Erythroblast (primary cell): ENCODE measurements at regions not wholly inside any gene's neighbourhood (a gene's known extent, or its start where the extent isn't known, plus 50 kb on each side); places are given as distances from the start of the nearest gene placed in this dataset.

Source experiments
- GATA1 ChIP-seq: IDR thresholded peaks from 2 replicates; pipeline ENCODE4 v1.6.1; 2011; ENCODE audit warnings: low read depth, mild to moderate bottlenecking, control low read depth, low read length, moderate library complexity
- POLR2A ChIP-seq: IDR thresholded peaks from 2 replicates; pipeline ENCODE4 v1.6.1; 2011; ENCODE audit warnings: mild to moderate bottlenecking, low read length

GRCh38 chr20:47951521-47951971 is 166.3 kb upstream of the SULF2 start:
- TF ChIP-seq POLR2A (no peak), GATA1 (no peak)
